Peyer's patch (tissue), 4 donors: ENCODE measurements at regions not wholly inside any gene's neighbourhood (a gene's known extent, or its start where the extent isn't known, plus 50 kb on each side); places are given as distances from the start of the nearest gene placed in this dataset.

Source experiments
- CTCF ChIP-seq, 6 experiments: fragments of 450-650 bp in 4 of 6; fragments of 200-600 bp in 2 of 6; sonication (generic) in 1 of 6; IDR thresholded peaks; one replicate each; pipeline ENCODE4 v1.5.1; 2017 to 2019; ENCODE audit warnings: antibody characterized with exemption in 6 of 6, mild to moderate bottlenecking in 3 of 6, moderate library complexity in 1 of 6
- POLR2A ChIP-seq, 2 donors: fragments of 450-650 bp; IDR thresholded peaks; one replicate each; pipeline ENCODE4 v1.5.1; 2017; ENCODE audit warnings: antibody characterized with exemption in 2 of 2, mild to moderate bottlenecking in 2 of 2, moderate library complexity in 2 of 2

DNA sequence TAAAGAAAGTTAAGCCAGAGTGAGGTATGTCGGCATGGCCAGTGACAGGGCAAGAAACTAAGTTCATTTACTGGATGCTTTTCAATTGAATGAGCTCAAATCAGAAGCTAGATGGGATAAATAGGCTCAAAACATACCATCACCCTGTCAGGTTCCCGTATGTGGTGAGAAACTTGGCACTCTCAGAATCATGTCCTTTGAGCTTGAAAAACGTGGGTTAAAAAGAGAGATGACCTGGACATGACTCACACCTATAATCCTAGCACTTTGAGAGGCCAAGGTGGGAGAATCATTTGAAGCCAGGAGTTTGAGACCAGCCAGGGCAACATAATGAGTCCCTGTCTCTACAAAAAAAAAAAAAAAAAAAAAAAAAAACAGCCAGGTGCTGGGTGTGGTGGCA is 121.7 kb upstream of the RGMB start:
- TF ChIP-seq CTCF (IDR thresholded peaks at IDR 0.05) (no peak), POLR2A (IDR thresholded peaks at IDR 0.05) (no peak)
